Trophoblast cell (in vitro differentiated cells and primary cell): ENCODE measurements at regions not wholly inside any gene's neighbourhood (a gene's known extent, or its start where the extent isn't known, plus 50 kb on each side); places are given as distances from the start of the nearest gene placed in this dataset.
A peak's percentile ranks its signal among the peaks of the same experiment; 100 is the strongest.

ENCODE experiments used
- DNase-seq, 2 donors: peaks; one replicate each; pipeline ENCODE4 v3.0.0-alpha.2; 2016
- H2AFZ ChIP-seq: 2 replicates; pipeline ENCODE4 v1.6.1; 2013; ENCODE audit warnings: low read length, moderate library complexity, mild to moderate bottlenecking; ENCODE audit not compliant: insufficient read depth, poor library complexity
- H2AK5ac ChIP-seq: 2 replicates; pipeline ENCODE4 v1.6.1; 2013; ENCODE audit warnings: mild to moderate bottlenecking, low read length
- H2BK120ac ChIP-seq: 2 replicates; pipeline ENCODE4 v1.6.1; 2013; ENCODE audit warnings: low read length, mild to moderate bottlenecking, moderate library complexity; ENCODE audit not compliant: insufficient read depth, poor library complexity
- H2BK12ac ChIP-seq: 2 replicates; pipeline ENCODE4 v1.6.1; 2013; ENCODE audit warnings: mild to moderate bottlenecking, low read length, moderate library complexity
- H2BK5ac ChIP-seq: 2 replicates; pipeline ENCODE4 v1.6.1; 2013; ENCODE audit warnings: low read length, low read depth, moderate library complexity, mild to moderate bottlenecking; ENCODE audit not compliant: poor library complexity
- H3K14ac ChIP-seq: 2 replicates; pipeline ENCODE4 v1.6.1; 2013; ENCODE audit warnings: mild to moderate bottlenecking, low read length
- H3K18ac ChIP-seq: 2 replicates; pipeline ENCODE4 v1.6.1; 2013; ENCODE audit warnings: mild to moderate bottlenecking, low read length
- H3K23ac ChIP-seq: 2 replicates; pipeline ENCODE4 v1.6.1; 2013; ENCODE audit warnings: low read length
- H3K27ac ChIP-seq: 2 replicates; pipeline ENCODE4 v1.5.1; 2013; ENCODE audit warnings: low read depth, mild to moderate bottlenecking, inconsistent platforms, low read length, moderate library complexity
- H3K27me3 ChIP-seq: 2 replicates; pipeline ENCODE4 v1.6.1; 2013; ENCODE audit warnings: inconsistent platforms, mild to moderate bottlenecking, low read length, moderate library complexity; ENCODE audit not compliant: insufficient read depth
- H3K36me3 ChIP-seq, 2 experiments: 1 replicate in 1 of 2; 2 replicates in 1 of 2; pipeline ENCODE4 v1.6.1; 2013; ENCODE audit warnings: low read length in 2 of 2, mild to moderate bottlenecking in 2 of 2, moderate library complexity in 1 of 2; ENCODE audit not compliant: insufficient read depth in 2 of 2, control insufficient read depth in 1 of 2
- H3K4ac ChIP-seq: 2 replicates; pipeline ENCODE4 v1.6.1; 2013; ENCODE audit warnings: low read depth, mild to moderate bottlenecking, low read length, moderate library complexity
- H3K4me1 ChIP-seq, 2 experiments: 1 replicate in 1 of 2; 2 replicates in 1 of 2; pipeline ENCODE4 v1.6.1; 2013; ENCODE audit warnings: low read length in 2 of 2, mild to moderate bottlenecking in 2 of 2, moderate library complexity in 1 of 2; ENCODE audit not compliant: insufficient read depth in 2 of 2, control insufficient read depth in 1 of 2
- H3K4me2 ChIP-seq: 2 replicates; pipeline ENCODE4 v1.6.1; 2013; ENCODE audit warnings: inconsistent platforms, mild to moderate bottlenecking, low read length, moderate library complexity
- H3K4me3 ChIP-seq: 2 replicates; pipeline ENCODE4 v1.5.1; 2013; ENCODE audit warnings: mild to moderate bottlenecking, low read depth, low read length, inconsistent platforms
- H3K79me1 ChIP-seq: one replicate; pipeline ENCODE4 v1.6.1; 2013; ENCODE audit warnings: low read length
- H3K79me2 ChIP-seq: 2 replicates; pipeline ENCODE4 v1.6.1; 2013; ENCODE audit warnings: low read length, mild to moderate bottlenecking; ENCODE audit not compliant: control insufficient read depth, insufficient read depth, poor library complexity
- H3K9ac ChIP-seq: 2 replicates; pipeline ENCODE4 v1.6.1; 2013; ENCODE audit warnings: mild to moderate bottlenecking, low read length
- H3K9me3 ChIP-seq: 2 replicates; pipeline ENCODE4 v1.6.1; 2013; ENCODE audit warnings: low read depth, mild to moderate bottlenecking, control low read depth, inconsistent platforms, low read length; ENCODE audit not compliant: insufficient read depth
- H4K12ac ChIP-seq: 2 replicates; pipeline ENCODE4 v1.6.1; 2013; ENCODE audit warnings: low read depth, mild to moderate bottlenecking, low read length, moderate library complexity
- H4K8ac ChIP-seq: 2 replicates; pipeline ENCODE4 v1.6.1; 2013; ENCODE audit warnings: low read depth, mild to moderate bottlenecking, low read length, moderate library complexity
- H4K91ac ChIP-seq: one replicate; pipeline ENCODE4 v1.6.1; 2013; ENCODE audit warnings: low read depth, mild to moderate bottlenecking, low read length, moderate library complexity
- WGBS: extraction: QIAGEN DNeasy Blood & Tissue Kit; methylation state at CpG from one replicate; pipeline ENCODE4 v1.1.7; 2013; ENCODE audit warnings: missing lambda C conversion rate; ENCODE audit not compliant: insufficient read length, insufficient coverage; ENCODE audit errors: extremely low coverage; 5-methylcytosine and 5-hydroxymethylcytosine counted together

GRCh38 chr18:75785206-75785605 is 357.7 kb upstream of the SMIM21 start:
- no peak for DNase-seq
- WGBS = no CpG with 5 or more reads among the region's 2 CpGs
- Histone ChIP-seq H2AFZ (no peak overlapping the region), H3K27ac (no peak overlapping the region), H4K91ac (no peak overlapping the region), H3K79me2 (no peaks in the 10 kb centered on the region), H4K8ac (no peak overlapping the region), H3K18ac (no peak overlapping the region), H3K36me3 (no peaks in the 10 kb centered on the region), H2AK5ac (no peak overlapping the region), H3K14ac (no peak overlapping the region), H3K4ac (no peak overlapping the region), H3K4me1 (peaks cover 0 to 5% of the 10 kb centered on the region in 2 experiments), H2BK120ac (no peak overlapping the region), H2BK12ac (no peak overlapping the region), H3K4me2 (no peak overlapping the region), H3K79me1 (peaks cover 7% of the 10 kb centered on the region), H3K27me3 (no peaks in the 10 kb centered on the region), H3K9ac (no peak overlapping the region), H3K4me3 (no peak overlapping the region), H3K23ac (no peak overlapping the region), H4K12ac (no peak overlapping the region), H3K9me3 (peaks cover 2% of the 10 kb centered on the region), H2BK5ac (no peak overlapping the region)

GRCh38 chr18:75784390-75784789 is 356.9 kb upstream of the SMIM21 start:
- no peaks in the 10 kb centered on the region for H3K27me3 ChIP-seq
- peaks cover 2% of the 10 kb centered on the region for H3K9me3 ChIP-seq
- H3K23ac ChIP-seq = no peak overlapping the region
- no peaks in the 10 kb centered on the region for H3K79me2 ChIP-seq
- peaks cover 0 to 5% of the 10 kb centered on the region in 2 experiments for H3K4me1 ChIP-seq
- no peak overlapping the region for H3K18ac ChIP-seq
- H4K91ac ChIP-seq = no peak overlapping the region
- WGBS = no CpG with 5 or more reads among the region's 14 CpGs
- H3K4me3 ChIP-seq = no peak overlapping the region
- no peak overlapping the region for H4K12ac ChIP-seq
- peak overlapping the region; percentile 10 for H3K4me2 ChIP-seq
- H3K27ac ChIP-seq = peak overlapping the region; percentile 35
- no peak overlapping the region for H3K9ac ChIP-seq
- H3K14ac ChIP-seq = no peak overlapping the region
- no peak overlapping the region for H2AFZ ChIP-seq
- DNase-seq = no peak
- peaks cover 7% of the 10 kb centered on the region for H3K79me1 ChIP-seq
- no peaks in the 10 kb centered on the region for H3K36me3 ChIP-seq
- H4K8ac ChIP-seq = no peak overlapping the region
- H2BK120ac ChIP-seq = no peak overlapping the region
- H3K4ac ChIP-seq = no peak overlapping the region
- no peak overlapping the region for H2BK5ac ChIP-seq
- no peak overlapping the region for H2AK5ac ChIP-seq
- no peak overlapping the region for H2BK12ac ChIP-seq

- H3K79me1 ChIP-seq = peaks cover 7% of the 10 kb centered on the region
- H3K4ac ChIP-seq = no peak overlapping the region
- no peak overlapping the region for H4K12ac ChIP-seq
- H3K79me2 ChIP-seq = no peaks in the 10 kb centered on the region
- H2AK5ac ChIP-seq = no peak overlapping the region
- peak overlapping the region; percentile 27 for H2BK12ac ChIP-seq
- peak overlapping the region; percentile 20 for H3K14ac ChIP-seq
- H3K18ac ChIP-seq = no peak overlapping the region
- no peaks in the 10 kb centered on the region for H3K27me3 ChIP-seq
- DNase-seq = no peak
- peak overlapping the region; percentile 43 for H2BK5ac ChIP-seq
- no peak overlapping the region for H3K23ac ChIP-seq
- H4K8ac ChIP-seq = peak overlapping the region; percentile 23
- no peak overlapping the region for H3K4me2 ChIP-seq
- peak overlapping the region; percentile 71 for H2BK120ac ChIP-seq
- peak overlapping the region; percentile 3 for H2AFZ ChIP-seq
- H3K27ac ChIP-seq = peak overlapping the region; percentile 35
- H4K91ac ChIP-seq = peak overlapping the region; percentile 72
- H3K9ac ChIP-seq = no peak overlapping the region
- no CpG with 5 or more reads among the region's 14 CpGs for WGBS
- peaks cover 0 to 5% of the 10 kb centered on the region in 2 experiments for H3K4me1 ChIP-seq
- H3K36me3 ChIP-seq = no peaks in the 10 kb centered on the region
- H3K4me3 ChIP-seq = no peak overlapping the region
- peaks cover 2% of the 10 kb centered on the region for H3K9me3 ChIP-seq
Measured at GRCh38 chr18:75783566-75784281, 356.2 kb upstream of the SMIM21 start.

- H3K14ac ChIP-seq = no peak overlapping the region
- no peak overlapping the region for H3K27ac ChIP-seq
- H2BK5ac ChIP-seq = no peak overlapping the region
- H3K18ac ChIP-seq = no peak overlapping the region
- peaks cover 2% of the 10 kb centered on the region for H3K9me3 ChIP-seq
- no peak overlapping the region for H4K12ac ChIP-seq
- no peak overlapping the region for H3K9ac ChIP-seq
- no CpG with 5 or more reads among the region's 11 CpGs for WGBS
- H4K8ac ChIP-seq = no peak overlapping the region
- peaks cover 7% of the 10 kb centered on the region for H3K79me1 ChIP-seq
- no peak overlapping the region for H3K23ac ChIP-seq
- peak overlapping the region; percentile 12 for H2BK12ac ChIP-seq
- no peak overlapping the region for H2AK5ac ChIP-seq
- H2AFZ ChIP-seq = no peak overlapping the region
- H3K4me1 ChIP-seq = peaks cover 0 to 5% of the 10 kb centered on the region in 2 experiments
- H3K4me3 ChIP-seq = no peak overlapping the region
- peak overlapping the region; percentile 10 for H4K91ac ChIP-seq
- H3K27me3 ChIP-seq = no peaks in the 10 kb centered on the region
- H3K36me3 ChIP-seq = no peaks in the 10 kb centered on the region
- no peak overlapping the region for H3K4me2 ChIP-seq
- no peak for DNase-seq
- no peak overlapping the region for H2BK120ac ChIP-seq
- H3K4ac ChIP-seq = no peak overlapping the region
- no peaks in the 10 kb centered on the region for H3K79me2 ChIP-seq
Measured at GRCh38 chr18:75782826-75783225, 355.3 kb upstream of the SMIM21 start.
